ENCODE measurements at regions not wholly inside any gene's neighbourhood (a gene's known extent, or its start where the extent isn't known, plus 50 kb on each side); places are given as distances from the start of the nearest gene placed in this dataset.
"Not testable (repeated sequence)": the region's sequence is repeated elsewhere in the genome, so short reads cannot be mapped to it uniquely, and the experiment has no call there.

DNA sequence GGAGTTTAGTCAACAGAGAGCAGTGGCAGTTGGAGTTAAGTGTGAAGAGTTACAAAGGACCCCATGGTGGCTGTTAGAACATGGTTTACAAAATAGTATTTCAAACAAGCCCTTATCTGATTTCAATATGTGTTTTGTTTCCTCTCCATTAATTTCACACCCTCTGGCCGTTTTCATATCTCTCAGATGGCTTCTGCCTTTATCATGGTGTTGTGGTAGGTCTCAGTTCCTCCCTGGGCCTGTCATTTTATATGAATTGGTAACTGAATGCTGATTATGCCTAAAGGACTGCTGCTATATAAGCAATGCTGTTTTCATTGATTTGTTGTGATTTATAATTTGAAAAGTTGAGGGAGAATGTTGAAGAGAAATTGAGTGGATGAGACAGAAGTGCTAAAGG, 686.7 kb downstream of the NYAP2 start:
- H3K4me2 ChIP-seq: no peak overlapping the region
- TF ChIP-seq POLR2AphosphoS5 (IDR thresholded peaks at IDR 0.05; ENCODE audit: low read depth): no peak
- TF ChIP-seq, protein P1, sequence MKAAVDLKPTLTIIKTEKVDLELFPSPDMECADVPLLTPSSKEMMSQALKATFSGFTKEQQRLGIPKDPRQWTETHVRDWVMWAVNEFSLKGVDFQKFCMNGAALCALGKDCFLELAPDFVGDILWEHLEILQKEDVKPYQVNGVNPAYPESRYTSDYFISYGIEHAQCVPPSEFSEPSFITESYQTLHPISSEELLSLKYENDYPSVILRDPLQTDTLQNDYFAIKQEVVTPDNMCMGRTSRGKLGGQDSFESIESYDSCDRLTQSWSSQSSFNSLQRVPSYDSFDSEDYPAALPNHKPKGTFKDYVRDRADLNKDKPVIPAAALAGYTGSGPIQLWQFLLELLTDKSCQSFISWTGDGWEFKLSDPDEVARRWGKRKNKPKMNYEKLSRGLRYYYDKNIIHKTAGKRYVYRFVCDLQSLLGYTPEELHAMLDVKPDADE (IDR thresholded peaks at IDR 0.05): no peak
- TF ChIP-seq STAT1 (IDR thresholded peaks at IDR 0.05; ENCODE audit: unreplicated experiment): no peak
- no peak for TF ChIP-seq NANOG (IDR thresholded peaks at IDR 0.05; ENCODE audit: borderline replicate concordance)
- TF ChIP-seq, protein P2, sequence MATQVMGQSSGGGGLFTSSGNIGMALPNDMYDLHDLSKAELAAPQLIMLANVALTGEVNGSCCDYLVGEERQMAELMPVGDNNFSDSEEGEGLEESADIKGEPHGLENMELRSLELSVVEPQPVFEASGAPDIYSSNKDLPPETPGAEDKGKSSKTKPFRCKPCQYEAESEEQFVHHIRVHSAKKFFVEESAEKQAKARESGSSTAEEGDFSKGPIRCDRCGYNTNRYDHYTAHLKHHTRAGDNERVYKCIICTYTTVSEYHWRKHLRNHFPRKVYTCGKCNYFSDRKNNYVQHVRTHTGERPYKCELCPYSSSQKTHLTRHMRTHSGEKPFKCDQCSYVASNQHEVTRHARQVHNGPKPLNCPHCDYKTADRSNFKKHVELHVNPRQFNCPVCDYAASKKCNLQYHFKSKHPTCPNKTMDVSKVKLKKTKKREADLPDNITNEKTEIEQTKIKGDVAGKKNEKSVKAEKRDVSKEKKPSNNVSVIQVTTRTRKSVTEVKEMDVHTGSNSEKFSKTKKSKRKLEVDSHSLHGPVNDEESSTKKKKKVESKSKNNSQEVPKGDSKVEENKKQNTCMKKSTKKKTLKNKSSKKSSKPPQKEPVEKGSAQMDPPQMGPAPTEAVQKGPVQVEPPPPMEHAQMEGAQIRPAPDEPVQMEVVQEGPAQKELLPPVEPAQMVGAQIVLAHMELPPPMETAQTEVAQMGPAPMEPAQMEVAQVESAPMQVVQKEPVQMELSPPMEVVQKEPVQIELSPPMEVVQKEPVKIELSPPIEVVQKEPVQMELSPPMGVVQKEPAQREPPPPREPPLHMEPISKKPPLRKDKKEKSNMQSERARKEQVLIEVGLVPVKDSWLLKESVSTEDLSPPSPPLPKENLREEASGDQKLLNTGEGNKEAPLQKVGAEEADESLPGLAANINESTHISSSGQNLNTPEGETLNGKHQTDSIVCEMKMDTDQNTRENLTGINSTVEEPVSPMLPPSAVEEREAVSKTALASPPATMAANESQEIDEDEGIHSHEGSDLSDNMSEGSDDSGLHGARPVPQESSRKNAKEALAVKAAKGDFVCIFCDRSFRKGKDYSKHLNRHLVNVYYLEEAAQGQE (IDR thresholded peaks at IDR 0.05; ENCODE audit: unreplicated experiment): no peak
- TF ChIP-seq JUNB (IDR thresholded peaks at IDR 0.05; ENCODE audit: unreplicated experiment): no peak
- no peaks in the 10 kb centered on the region for H3K4me1 Mint-ChIP-seq
- no peak for DNase-seq (ENCODE audit: low spot score)
- H4K20me1 ChIP-seq (replicated peaks; ENCODE audit: insufficient read depth): no peaks in the 10 kb centered on the region
- H3K79me2 ChIP-seq (replicated peaks; ENCODE audit: insufficient read depth): no peaks in the 10 kb centered on the region
- H3K27me3 ChIP-seq (ENCODE audit: insufficient read depth): no peaks in the 10 kb centered on the region
- H3K27me3 Mint-ChIP-seq (ENCODE audit: insufficient read depth, low read depth, poor library complexity): no peaks in the 10 kb centered on the region
- no peak overlapping the region for H2AFZ ChIP-seq
- H3K4me3 Mint-ChIP-seq: no peak overlapping the region
- no peak overlapping the region for H3K4me3 ChIP-seq
- H3K27ac ChIP-seq (ENCODE audit: low read depth): no peak overlapping the region
- no peaks in the 10 kb centered on the region for H3K4me1 ChIP-seq (ENCODE audit: insufficient read depth)
- peaks cover 14% of the 10 kb centered on the region; the same call in 2 of the 3 replicates for H3K36me3 Mint-ChIP-seq (ENCODE audit: low read depth)
- H3K27ac Mint-ChIP-seq: no peak overlapping the region
- no peaks in the 10 kb centered on the region; the same call in 1 of the 2 replicates for H3K36me3 ChIP-seq (ENCODE audit: insufficient read depth)
- ATAC-seq: no peak
- H3K9me3 Mint-ChIP-seq: peaks cover 28% of the 10 kb centered on the region
- no peaks in the 10 kb centered on the region for H3K9me2 ChIP-seq (ENCODE audit: insufficient read depth)
- no peaks in the 10 kb centered on the region for H3F3A ChIP-seq (replicated peaks; ENCODE audit: low read depth)

DNA sequence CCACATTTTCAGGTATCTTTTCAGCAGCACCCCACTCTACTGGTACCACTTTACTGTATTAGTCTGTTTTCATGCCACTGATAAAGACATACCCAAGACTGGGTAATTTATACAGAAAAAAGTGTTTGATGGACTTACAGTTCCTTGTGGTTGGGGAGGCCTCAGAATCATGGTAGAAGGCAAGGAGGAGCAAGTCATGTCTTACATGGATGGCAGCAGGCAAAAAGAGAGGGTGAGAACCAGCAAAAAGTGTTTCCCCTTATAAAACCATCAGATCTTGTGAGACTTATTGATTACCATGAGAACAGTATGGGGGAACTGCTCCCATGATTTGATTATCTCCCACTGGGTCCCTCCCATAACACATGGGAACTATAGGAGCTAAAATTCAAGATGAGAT, 685.9 kb downstream of the NYAP2 start:
- H3K4me1 ChIP-seq (ENCODE audit: insufficient read depth); H3K27ac Mint-ChIP-seq; DNase-seq (ENCODE audit: low spot score); H3K4me3 ChIP-seq; H3K4me1 Mint-ChIP-seq; H3K4me3 Mint-ChIP-seq; H2AFZ ChIP-seq; H3K36me3 ChIP-seq (ENCODE audit: insufficient read depth); H3K79me2 ChIP-seq (replicated peaks; ENCODE audit: insufficient read depth); H3K27ac ChIP-seq (ENCODE audit: low read depth); H3K27me3 Mint-ChIP-seq (ENCODE audit: insufficient read depth, low read depth, poor library complexity); H3K9me2 ChIP-seq (ENCODE audit: insufficient read depth); H3F3A ChIP-seq (replicated peaks; ENCODE audit: low read depth); H3K27me3 ChIP-seq (ENCODE audit: insufficient read depth); H4K20me1 ChIP-seq (replicated peaks; ENCODE audit: insufficient read depth); ATAC-seq; H3K4me2 ChIP-seq: not testable (repeated sequence)
- H3K9me3 Mint-ChIP-seq: peaks cover 28% of the 10 kb centered on the region
- H3K36me3 Mint-ChIP-seq (ENCODE audit: low read depth): peaks cover 14% of the 10 kb centered on the region; the same call in 2 of the 3 replicates

DNA sequence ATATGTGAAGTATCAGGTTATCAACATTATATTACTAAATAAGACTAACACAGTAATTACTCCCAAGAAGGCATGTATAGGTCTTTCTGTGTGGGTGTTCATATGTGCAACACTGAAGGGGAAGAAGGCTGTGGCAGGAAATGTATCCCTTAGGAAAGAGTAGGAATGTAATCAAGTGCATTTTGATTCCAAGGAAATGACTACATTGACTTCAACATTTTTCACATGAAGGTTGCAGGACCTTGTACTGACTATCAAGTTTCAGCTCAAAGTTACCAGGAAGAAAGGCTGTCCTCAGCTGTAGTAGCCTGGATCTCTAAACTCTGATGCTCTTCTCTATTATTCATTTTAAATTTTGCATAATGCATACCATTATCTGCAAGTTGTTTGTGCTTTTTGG, 680.8 kb downstream of the NYAP2 start:
- no peaks in the 10 kb centered on the region for H3F3A ChIP-seq (replicated peaks; ENCODE audit: low read depth)
- H4K20me1 ChIP-seq (replicated peaks; ENCODE audit: insufficient read depth): no peaks in the 10 kb centered on the region
- peaks cover 21% of the 10 kb centered on the region for H3K9me3 Mint-ChIP-seq
- no peaks in the 10 kb centered on the region for H3K4me1 Mint-ChIP-seq
- no peaks in the 10 kb centered on the region for H3K27me3 ChIP-seq (ENCODE audit: insufficient read depth)
- H3K79me2 ChIP-seq (replicated peaks; ENCODE audit: insufficient read depth): no peaks in the 10 kb centered on the region
- H3K36me3 Mint-ChIP-seq (ENCODE audit: low read depth): peaks cover 10% of the 10 kb centered on the region; the same call in 2 of the 3 replicates
- no peak overlapping the region for H3K4me3 ChIP-seq
- H3K9me2 ChIP-seq (ENCODE audit: insufficient read depth): no peaks in the 10 kb centered on the region; the same call in 1 of the 2 replicates
- ATAC-seq: no peak
- no peak overlapping the region for H3K4me2 ChIP-seq
- 0 out of 2 replicates have a peak, but pooled peaks cover 3% of the 10 kb centered on the region for H3K4me1 ChIP-seq (ENCODE audit: insufficient read depth)
- H2AFZ ChIP-seq: no peak overlapping the region
- H3K27ac Mint-ChIP-seq: no peak overlapping the region
- H3K4me3 Mint-ChIP-seq: no peak overlapping the region
- no peaks in the 10 kb centered on the region; the same call in 1 of the 2 replicates for H3K36me3 ChIP-seq (ENCODE audit: insufficient read depth)
- no peak for DNase-seq (ENCODE audit: low spot score)
- no peaks in the 10 kb centered on the region for H3K27me3 Mint-ChIP-seq (ENCODE audit: insufficient read depth, low read depth, poor library complexity)
- no peak overlapping the region for H3K27ac ChIP-seq (ENCODE audit: low read depth)
- TF ChIP-seq, protein P1 (IDR thresholded peaks at IDR 0.05): no peak
- TF ChIP-seq JUNB (IDR thresholded peaks at IDR 0.05; ENCODE audit: unreplicated experiment) (no peak), ZNF331 (CRISPR knock-in tag; IDR thresholded peaks at IDR 0.05; ENCODE audit: low read depth) (no peak), NANOG (IDR thresholded peaks at IDR 0.05; ENCODE audit: borderline replicate concordance) (no peak), EZH2phosphoT487 (IDR thresholded peaks at IDR 0.05; ENCODE audit: unreplicated experiment) (no peak), CREB1 (CRISPR knock-in tag; IDR thresholded peaks at IDR 0.05; ENCODE audit: low read depth) (no peak), EZH2 (IDR thresholded peaks at IDR 0.05; ENCODE audit: low read depth, unreplicated experiment) (no peak)
- TF ChIP-seq, protein P3, sequence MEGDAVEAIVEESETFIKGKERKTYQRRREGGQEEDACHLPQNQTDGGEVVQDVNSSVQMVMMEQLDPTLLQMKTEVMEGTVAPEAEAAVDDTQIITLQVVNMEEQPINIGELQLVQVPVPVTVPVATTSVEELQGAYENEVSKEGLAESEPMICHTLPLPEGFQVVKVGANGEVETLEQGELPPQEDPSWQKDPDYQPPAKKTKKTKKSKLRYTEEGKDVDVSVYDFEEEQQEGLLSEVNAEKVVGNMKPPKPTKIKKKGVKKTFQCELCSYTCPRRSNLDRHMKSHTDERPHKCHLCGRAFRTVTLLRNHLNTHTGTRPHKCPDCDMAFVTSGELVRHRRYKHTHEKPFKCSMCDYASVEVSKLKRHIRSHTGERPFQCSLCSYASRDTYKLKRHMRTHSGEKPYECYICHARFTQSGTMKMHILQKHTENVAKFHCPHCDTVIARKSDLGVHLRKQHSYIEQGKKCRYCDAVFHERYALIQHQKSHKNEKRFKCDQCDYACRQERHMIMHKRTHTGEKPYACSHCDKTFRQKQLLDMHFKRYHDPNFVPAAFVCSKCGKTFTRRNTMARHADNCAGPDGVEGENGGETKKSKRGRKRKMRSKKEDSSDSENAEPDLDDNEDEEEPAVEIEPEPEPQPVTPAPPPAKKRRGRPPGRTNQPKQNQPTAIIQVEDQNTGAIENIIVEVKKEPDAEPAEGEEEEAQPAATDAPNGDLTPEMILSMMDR (conservative IDR thresholded peaks at IDR 0.05; ENCODE audit: low read depth in 2 of 2): no peak
